Liver (tissue), 7 donors: ENCODE measurements at regions not wholly inside any gene's neighbourhood (a gene's known extent, or its start where the extent isn't known, plus 50 kb on each side); places are given as distances from the start of the nearest gene placed in this dataset.

ENCODE experiments used
- DNase-seq: peaks from one replicate; pipeline ENCODE4 v3.0.0-alpha.2; 2017; ENCODE audit warnings: low spot score
- H3K27ac ChIP-seq, 2 donors: one replicate each; pipeline ENCODE4 v1.7.0; 2013; ENCODE audit warnings: inconsistent platforms in 2 of 2, low read length in 2 of 2, control low read depth in 1 of 2, low read depth in 1 of 2, mild to moderate bottlenecking in 1 of 2
- H3K27me3 ChIP-seq, 4 donors: one replicate each; pipeline versions ENCODE4 v1.6.1 to v1.7.0; 2013; ENCODE audit warnings: low read length in 3 of 4, inconsistent platforms in 1 of 4, mild to moderate bottlenecking in 1 of 4, moderate library complexity in 1 of 4; ENCODE audit not compliant: control insufficient read depth in 4 of 4, insufficient read depth in 4 of 4
- H3K36me3 ChIP-seq, 4 donors: one replicate each; pipeline versions ENCODE4 v1.6.1 to v1.7.0; 2013; ENCODE audit warnings: low read length in 3 of 4, mild to moderate bottlenecking in 3 of 4, low read depth in 1 of 4, moderate library complexity in 1 of 4; ENCODE audit not compliant: control insufficient read depth in 4 of 4, insufficient read depth in 3 of 4
- H3K4me1 ChIP-seq, 4 donors: one replicate each; pipeline versions ENCODE4 v1.6.1 to v1.7.0; 2013; ENCODE audit warnings: low read length in 3 of 4, mild to moderate bottlenecking in 3 of 4, moderate library complexity in 1 of 4; ENCODE audit not compliant: control insufficient read depth in 4 of 4, insufficient read depth in 4 of 4
- H3K4me3 ChIP-seq, 3 donors: one replicate each; pipeline versions ENCODE4 v1.6.1 to v1.7.0; 2013; ENCODE audit warnings: low read length in 3 of 3, control low read depth in 1 of 3, low read depth in 1 of 3, mild to moderate bottlenecking in 1 of 3
- H3K9ac ChIP-seq, 2 donors: one replicate each; pipeline ENCODE4 v1.7.0; 2013; ENCODE audit warnings: low read length in 2 of 2, mild to moderate bottlenecking in 2 of 2, moderate library complexity in 2 of 2, control low read depth in 1 of 2, low read depth in 1 of 2
- H3K9me3 ChIP-seq, 4 donors: one replicate each; pipeline versions ENCODE4 v1.6.1 to v1.7.0; 2013; ENCODE audit warnings: low read length in 3 of 4; ENCODE audit not compliant: control insufficient read depth in 4 of 4
- EGR1 ChIP-seq, 2 donors: IDR thresholded peaks; 2 replicates each; pipeline ENCODE4 v1.6.1; 2016 to 2018; ENCODE audit warnings: antibody characterized with exemption in 2 of 2, low read depth in 2 of 2
- FOXA2 ChIP-seq: IDR thresholded peaks from 2 replicates; pipeline ENCODE4 v1.6.1; 2016; ENCODE audit warnings: antibody characterized with exemption
- GABPA ChIP-seq, 2 donors: IDR thresholded peaks in 1 of 2; conservative IDR thresholded peaks in 1 of 2; 2 replicates each; pipeline ENCODE4 v1.6.1; 2016; ENCODE audit warnings: antibody characterized with exemption in 2 of 2, mild to moderate bottlenecking in 1 of 2, moderate library complexity in 1 of 2
- HNF4A ChIP-seq, 2 donors: conservative IDR thresholded peaks; 2 replicates each; pipeline ENCODE4 v1.6.1; 2016; ENCODE audit warnings: antibody characterized with exemption in 2 of 2, mild to moderate bottlenecking in 2 of 2
- JUND ChIP-seq, 2 donors: IDR thresholded peaks; 2 replicates each; pipeline ENCODE4 v1.6.1; 2016; ENCODE audit warnings: antibody characterized with exemption in 2 of 2
- NR2F2 ChIP-seq: IDR thresholded peaks from 2 replicates; pipeline ENCODE4 v1.6.1; 2016; ENCODE audit warnings: antibody characterized with exemption
- RAD21 ChIP-seq, 2 donors: IDR thresholded peaks; 2 replicates each; pipeline ENCODE4 v1.6.1; 2016; ENCODE audit warnings: antibody characterized with exemption in 2 of 2, mild to moderate bottlenecking in 2 of 2
- RXRA ChIP-seq, 2 donors: IDR thresholded peaks; 2 replicates each; pipeline ENCODE4 v1.6.1; 2017 to 2018; ENCODE audit warnings: antibody characterized with exemption in 2 of 2, mild to moderate bottlenecking in 1 of 2
- TAF1 ChIP-seq: conservative IDR thresholded peaks from 2 replicates; pipeline ENCODE4 v1.6.1; 2016; ENCODE audit warnings: antibody characterized with exemption, mild to moderate bottlenecking
- YY1 ChIP-seq: IDR thresholded peaks from 2 replicates; pipeline ENCODE4 v1.6.1; 2016; ENCODE audit warnings: antibody characterized with exemption, mild to moderate bottlenecking
- WGBS: extraction: QIAGEN DNeasy Blood & Tissue Kit; methylation state at CpG from one replicate; pipeline ENCODE4 v1.1.7; 2013; 5-methylcytosine and 5-hydroxymethylcytosine counted together
- TF ChIP-seq, protein P1 (sequence below): IDR thresholded peaks from 2 replicates; pipeline ENCODE4 v1.6.1; 2016; ENCODE audit warnings: antibody characterized with exemption
- TF ChIP-seq, protein P2 (sequence below): IDR thresholded peaks from 2 replicates; pipeline ENCODE4 v1.6.1; 2016; ENCODE audit warnings: antibody characterized with exemption, mild to moderate bottlenecking
- TF ChIP-seq, protein P3 (sequence below): IDR thresholded peaks from 2 replicates; pipeline ENCODE4 v1.6.1; 2016; ENCODE audit warnings: antibody characterized with exemption
- donor health status: healthy.
- donor health status: healthy.
- donor health status: healthy.
- donor health status: healthy.

DNA sequence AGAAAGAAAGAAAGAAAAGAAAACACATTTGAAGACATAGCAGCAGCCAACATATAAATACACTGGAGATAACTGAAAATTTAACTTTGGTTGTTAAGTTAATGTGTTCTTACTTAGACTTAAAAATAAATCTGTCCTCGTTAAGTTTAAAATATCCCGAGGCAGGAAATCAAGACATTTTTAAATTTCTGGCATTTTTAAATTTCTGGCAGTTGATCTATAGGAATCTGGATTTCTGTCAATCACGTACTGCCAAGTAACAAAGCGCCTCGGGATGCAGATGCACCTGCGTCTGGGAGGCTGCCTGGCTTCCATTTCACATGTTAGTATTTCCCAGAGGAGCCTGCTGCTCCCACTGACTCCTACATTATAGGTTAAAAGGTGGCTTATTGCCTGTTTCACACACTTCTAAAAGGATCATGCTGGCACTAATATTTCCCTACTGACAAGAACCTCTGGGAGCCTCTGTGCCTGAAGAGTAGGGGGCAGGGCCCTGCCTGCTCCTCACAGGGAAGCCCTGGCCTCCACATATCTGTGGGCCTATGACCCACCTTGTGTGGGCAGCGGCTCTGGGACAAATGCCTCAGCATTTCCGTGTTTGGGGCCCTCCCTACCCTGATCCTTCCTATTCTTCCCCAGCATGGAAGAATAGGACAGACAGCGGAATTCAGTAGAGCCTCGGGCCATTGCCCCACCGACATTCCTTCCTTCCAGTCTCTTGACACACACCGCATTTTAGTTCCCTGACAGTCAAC lies 62.8 kb upstream of the ATP12A start:
- TF ChIP-seq JUND (IDR thresholded peaks at IDR 0.05) = no peak
- TF ChIP-seq, protein P1, sequence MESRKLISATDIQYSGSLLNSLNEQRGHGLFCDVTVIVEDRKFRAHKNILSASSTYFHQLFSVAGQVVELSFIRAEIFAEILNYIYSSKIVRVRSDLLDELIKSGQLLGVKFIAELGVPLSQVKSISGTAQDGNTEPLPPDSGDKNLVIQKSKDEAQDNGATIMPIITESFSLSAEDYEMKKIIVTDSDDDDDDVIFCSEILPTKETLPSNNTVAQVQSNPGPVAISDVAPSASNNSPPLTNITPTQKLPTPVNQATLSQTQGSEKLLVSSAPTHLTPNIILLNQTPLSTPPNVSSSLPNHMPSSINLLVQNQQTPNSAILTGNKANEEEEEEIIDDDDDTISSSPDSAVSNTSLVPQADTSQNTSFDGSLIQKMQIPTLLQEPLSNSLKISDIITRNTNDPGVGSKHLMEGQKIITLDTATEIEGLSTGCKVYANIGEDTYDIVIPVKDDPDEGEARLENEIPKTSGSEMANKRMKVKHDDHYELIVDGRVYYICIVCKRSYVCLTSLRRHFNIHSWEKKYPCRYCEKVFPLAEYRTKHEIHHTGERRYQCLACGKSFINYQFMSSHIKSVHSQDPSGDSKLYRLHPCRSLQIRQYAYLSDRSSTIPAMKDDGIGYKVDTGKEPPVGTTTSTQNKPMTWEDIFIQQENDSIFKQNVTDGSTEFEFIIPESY = no peak
- no peaks in the 10 kb centered on the region for H3K4me1 ChIP-seq
- no peaks in the 10 kb centered on the region for H3K27me3 ChIP-seq
- H3K36me3 ChIP-seq = no peaks in the 10 kb centered on the region
- H3K4me3 ChIP-seq = no peak overlapping the region
- H3K27ac ChIP-seq = no peak overlapping the region
- DNase-seq = no peak
- WGBS = 92% methylated on average over 12 of the region's 12 CpGs
- no peaks in the 10 kb centered on the region for H3K9me3 ChIP-seq
- H3K9ac ChIP-seq = no peak overlapping the region

DNA sequence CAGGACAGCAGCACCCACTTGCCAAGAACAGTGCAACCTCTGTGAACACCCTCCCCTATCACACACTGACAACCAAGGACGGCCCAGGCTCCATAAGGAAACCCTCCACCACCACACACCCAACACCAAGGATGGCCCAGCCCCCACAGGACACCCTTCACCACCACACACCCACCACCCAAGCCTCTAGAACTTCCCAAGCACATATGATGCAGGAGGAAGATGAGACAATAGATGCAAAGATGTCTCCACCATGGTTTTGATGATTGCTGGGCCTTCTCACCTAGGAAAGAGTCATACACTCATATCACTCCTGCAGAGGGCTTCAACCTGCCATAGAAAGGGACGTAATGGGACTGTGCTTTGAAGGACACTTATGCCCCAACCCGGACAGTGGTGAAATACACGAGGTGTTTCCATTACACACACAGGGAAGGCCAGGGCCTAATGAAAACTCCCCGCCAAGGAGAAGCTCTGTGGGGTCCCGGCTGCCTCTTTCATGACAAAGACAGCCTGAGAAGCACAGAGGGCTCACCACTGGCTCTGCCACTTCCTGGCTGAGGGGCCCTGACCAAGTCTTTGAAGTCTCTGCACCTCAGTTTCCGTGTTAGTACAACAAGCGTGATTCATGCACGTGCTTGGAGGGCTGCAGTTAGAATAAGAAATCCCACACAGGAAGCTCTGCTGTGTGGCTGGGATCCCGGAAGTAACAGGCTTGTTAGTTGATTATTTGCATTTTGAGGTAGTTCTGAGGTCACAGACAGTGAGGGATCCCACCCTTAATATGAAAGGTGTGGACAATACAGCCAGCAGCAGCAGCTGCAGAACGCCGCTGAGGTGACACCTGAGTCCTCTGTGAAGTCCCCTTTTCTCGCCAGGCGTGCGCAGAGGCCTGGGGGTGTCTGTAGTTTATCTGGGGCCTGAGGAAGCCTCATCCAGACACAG lies 61.9 kb upstream of the ATP12A start:
- no peaks in the 10 kb centered on the region for H3K36me3 ChIP-seq
- no peak overlapping the region for H3K27ac ChIP-seq
- no peak overlapping the region for H3K4me3 ChIP-seq
- 72% methylated on average over 15 of the region's 15 CpGs for WGBS
- no peaks in the 10 kb centered on the region for H3K4me1 ChIP-seq
- no peak for DNase-seq
- no peaks in the 10 kb centered on the region for H3K9me3 ChIP-seq
- H3K9ac ChIP-seq = no peak overlapping the region
- no peak for TF ChIP-seq TAF1
- TF ChIP-seq RXRA (IDR thresholded peaks at IDR 0.05) = no peak
- no peak for TF ChIP-seq EGR1 (IDR thresholded peaks at IDR 0.05; ENCODE audit: low read depth in 2 of 2)
- TF ChIP-seq YY1 = no peak
- no peak for TF ChIP-seq JUND (IDR thresholded peaks at IDR 0.05)
- TF ChIP-seq, protein P2, sequence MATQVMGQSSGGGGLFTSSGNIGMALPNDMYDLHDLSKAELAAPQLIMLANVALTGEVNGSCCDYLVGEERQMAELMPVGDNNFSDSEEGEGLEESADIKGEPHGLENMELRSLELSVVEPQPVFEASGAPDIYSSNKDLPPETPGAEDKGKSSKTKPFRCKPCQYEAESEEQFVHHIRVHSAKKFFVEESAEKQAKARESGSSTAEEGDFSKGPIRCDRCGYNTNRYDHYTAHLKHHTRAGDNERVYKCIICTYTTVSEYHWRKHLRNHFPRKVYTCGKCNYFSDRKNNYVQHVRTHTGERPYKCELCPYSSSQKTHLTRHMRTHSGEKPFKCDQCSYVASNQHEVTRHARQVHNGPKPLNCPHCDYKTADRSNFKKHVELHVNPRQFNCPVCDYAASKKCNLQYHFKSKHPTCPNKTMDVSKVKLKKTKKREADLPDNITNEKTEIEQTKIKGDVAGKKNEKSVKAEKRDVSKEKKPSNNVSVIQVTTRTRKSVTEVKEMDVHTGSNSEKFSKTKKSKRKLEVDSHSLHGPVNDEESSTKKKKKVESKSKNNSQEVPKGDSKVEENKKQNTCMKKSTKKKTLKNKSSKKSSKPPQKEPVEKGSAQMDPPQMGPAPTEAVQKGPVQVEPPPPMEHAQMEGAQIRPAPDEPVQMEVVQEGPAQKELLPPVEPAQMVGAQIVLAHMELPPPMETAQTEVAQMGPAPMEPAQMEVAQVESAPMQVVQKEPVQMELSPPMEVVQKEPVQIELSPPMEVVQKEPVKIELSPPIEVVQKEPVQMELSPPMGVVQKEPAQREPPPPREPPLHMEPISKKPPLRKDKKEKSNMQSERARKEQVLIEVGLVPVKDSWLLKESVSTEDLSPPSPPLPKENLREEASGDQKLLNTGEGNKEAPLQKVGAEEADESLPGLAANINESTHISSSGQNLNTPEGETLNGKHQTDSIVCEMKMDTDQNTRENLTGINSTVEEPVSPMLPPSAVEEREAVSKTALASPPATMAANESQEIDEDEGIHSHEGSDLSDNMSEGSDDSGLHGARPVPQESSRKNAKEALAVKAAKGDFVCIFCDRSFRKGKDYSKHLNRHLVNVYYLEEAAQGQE = no peak
- TF ChIP-seq RAD21 (IDR thresholded peaks at IDR 0.05) = no peak
- H3K27me3 ChIP-seq = no peaks in the 10 kb centered on the region

DNA sequence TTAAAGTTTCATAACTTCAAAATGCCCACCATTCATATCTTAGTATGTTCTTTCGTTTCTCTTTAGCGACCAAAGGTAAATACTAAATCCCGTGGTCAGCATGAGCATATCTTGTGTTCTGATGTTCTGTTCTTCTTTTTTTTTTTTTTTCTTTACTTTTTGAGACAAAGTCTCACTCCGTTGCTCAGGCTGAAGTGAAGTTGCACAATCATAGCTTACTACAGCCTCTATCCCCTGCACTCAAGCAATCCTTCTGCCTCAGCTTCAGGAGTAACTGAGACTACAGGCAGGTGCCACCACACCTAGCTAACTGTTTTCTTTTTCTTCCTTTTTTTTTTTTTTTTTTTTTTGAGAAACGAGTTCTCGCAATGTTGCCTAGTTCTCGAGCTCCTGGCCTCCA lies 60.9 kb upstream of the ATP12A start:
- no peaks in the 10 kb centered on the region for H3K4me1 ChIP-seq
- no peak for DNase-seq
- no peaks in the 10 kb centered on the region for H3K27me3 ChIP-seq
- 61% methylated on average over 7 of the region's 7 CpGs for WGBS
- no peaks in the 10 kb centered on the region for H3K36me3 ChIP-seq
- H3K9me3 ChIP-seq = no peaks in the 10 kb centered on the region
- H3K4me3 ChIP-seq = no peak overlapping the region
- TF ChIP-seq GABPA (IDR thresholded peaks at IDR 0.05 in 1 of 2, conservative IDR thresholded peaks at IDR 0.05 in 1 of 2) (no peak), HNF4A (conservative IDR thresholded peaks at IDR 0.05) (no peak), YY1 (no peak), JUND (IDR thresholded peaks at IDR 0.05) (no peak), RXRA (IDR thresholded peaks at IDR 0.05) (no peak), FOXA2 (no peak), TAF1 (no peak), NR2F2 (no peak)
- TF ChIP-seq, protein P3, sequence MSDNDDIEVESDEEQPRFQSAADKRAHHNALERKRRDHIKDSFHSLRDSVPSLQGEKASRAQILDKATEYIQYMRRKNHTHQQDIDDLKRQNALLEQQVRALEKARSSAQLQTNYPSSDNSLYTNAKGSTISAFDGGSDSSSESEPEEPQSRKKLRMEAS = no peak
- TF ChIP-seq, protein P1 = no peak
- no peak overlapping the region for H3K27ac ChIP-seq
- no peak overlapping the region for H3K9ac ChIP-seq
